DOHH2 (cell line): ENCODE measurements at regions not wholly inside any gene's neighbourhood (a gene's known extent, or its start where the extent isn't known, plus 50 kb on each side); places are given as distances from the start of the nearest gene placed in this dataset.

Source experiments
- H3F3A ChIP-seq: fragments of 200-600 bp; sonication (generic), shearing (Covaris generic); 2 replicates; pipeline ENCODE4 v1.6.0; 2016; ENCODE audit warnings: antibody characterized with exemption, mild to moderate bottlenecking; ENCODE audit not compliant: control insufficient read depth, insufficient read depth
- H3K27ac ChIP-seq: fragments of 200-600 bp; sonication (generic); 2 replicates; pipeline ENCODE4 v1.5.1; 2014; ENCODE audit warnings: low read depth, mild to moderate bottlenecking, low read length, moderate library complexity
- H3K27me3 ChIP-seq: fragments of 200-600 bp; sonication (generic); 2 replicates; pipeline ENCODE4 v1.6.1; 2014; ENCODE audit warnings: mild to moderate bottlenecking, low read length, mixed read lengths; ENCODE audit not compliant: control insufficient read depth
- H3K36me3 ChIP-seq: fragments of 200-600 bp; sonication (generic); 2 replicates; pipeline ENCODE4 v1.6.1; 2014; ENCODE audit warnings: mild to moderate bottlenecking, low read length, moderate library complexity, mixed read lengths; ENCODE audit not compliant: control insufficient read depth
- H3K4me1 ChIP-seq: fragments of 200-600 bp; sonication (generic); 2 replicates; pipeline ENCODE4 v1.6.1; 2014; ENCODE audit warnings: mild to moderate bottlenecking, low read length, mixed read lengths; ENCODE audit not compliant: control insufficient read depth
- H3K4me2 ChIP-seq: fragments of 200-600 bp; sonication (generic); 2 replicates; pipeline ENCODE4 v1.6.0; 2014; ENCODE audit warnings: mild to moderate bottlenecking, low read length, moderate library complexity
- H3K4me3 ChIP-seq: fragments of 200-600 bp; sonication (generic); 2 replicates; pipeline ENCODE4 v1.5.1; 2014; ENCODE audit warnings: mild to moderate bottlenecking, low read length, mixed read lengths
- H3K79me2 ChIP-seq: fragments of 200-600 bp; sonication (generic); 2 replicates; pipeline ENCODE4 v1.6.1; 2014; ENCODE audit warnings: mild to moderate bottlenecking, low read length, mixed read lengths; ENCODE audit not compliant: control insufficient read depth
- H3K9me2 ChIP-seq: fragments of 200-600 bp; sonication (generic); replicated peaks from 2 replicates; pipeline ENCODE4 v1.6.1; 2014; ENCODE audit warnings: mild to moderate bottlenecking, low read length, mixed read lengths; ENCODE audit not compliant: control insufficient read depth
- H3K9me3 ChIP-seq: fragments of 200-600 bp; sonication (generic); 2 replicates; pipeline ENCODE4 v1.6.1; 2014; ENCODE audit warnings: antibody characterized with exemption, low read length, mixed read lengths; ENCODE audit not compliant: control insufficient read depth, insufficient read depth
- H4K20me1 ChIP-seq: fragments of 200-600 bp; sonication (generic); 2 replicates; pipeline ENCODE4 v1.6.0; 2014; ENCODE audit warnings: low read depth, mild to moderate bottlenecking, antibody characterized with exemption, low read length, moderate library complexity; ENCODE audit not compliant: control insufficient read depth, insufficient read depth
- CTCF ChIP-seq: fragments of 200-600 bp; sonication (generic); IDR thresholded peaks from one replicate; pipeline ENCODE4 v1.5.1; 2014; ENCODE audit warnings: antibody characterized with exemption, mild to moderate bottlenecking, low read depth, low read length; ENCODE audit not compliant: poor library complexity, severe bottlenecking
- EZH2phosphoT487 ChIP-seq: fragments of 200-600 bp; sonication (generic); IDR thresholded peaks from 2 replicates; pipeline ENCODE4 v1.6.1; 2017; ENCODE audit warnings: borderline replicate concordance, mild to moderate bottlenecking, antibody characterized with exemption, low read length, moderate library complexity, mixed read lengths

DNA sequence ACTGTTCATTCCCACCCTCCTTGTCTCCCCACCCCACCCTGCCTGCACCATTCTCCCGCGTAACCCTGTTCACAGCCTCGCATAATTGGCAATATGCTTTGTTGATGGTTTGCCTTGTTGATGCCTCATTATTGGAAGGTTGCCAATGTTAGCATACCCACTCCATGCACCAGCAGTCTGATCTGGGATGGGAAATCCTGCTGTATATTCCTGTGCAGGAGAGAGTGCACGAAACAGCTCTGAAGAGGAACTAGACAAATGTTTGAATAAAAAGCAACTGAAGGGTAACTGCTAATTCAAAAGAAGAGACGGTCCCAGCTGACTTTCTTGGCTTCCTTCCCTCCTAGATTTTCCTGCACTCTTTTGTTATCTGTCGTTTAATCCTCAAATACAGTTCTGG, 271.7 kb upstream of the TLE4 start:
- no peaks in the 10 kb centered on the region for H3K36me3 ChIP-seq
- H3K79me2 ChIP-seq: no peaks in the 10 kb centered on the region
- TF ChIP-seq EZH2phosphoT487: no peak
- no peak for TF ChIP-seq CTCF
- no peaks in the 10 kb centered on the region for H3K9me3 ChIP-seq
- no peak overlapping the region for H3K27ac ChIP-seq
- H3K9me2 ChIP-seq: no peaks in the 10 kb centered on the region
- H3K4me1 ChIP-seq: peaks cover 16% of the 10 kb centered on the region
- no peaks in the 10 kb centered on the region for H3F3A ChIP-seq
- no peaks in the 10 kb centered on the region for H4K20me1 ChIP-seq
- H3K27me3 ChIP-seq: no peaks in the 10 kb centered on the region
- no peak overlapping the region for H3K4me2 ChIP-seq
- no peak overlapping the region for H3K4me3 ChIP-seq

GRCh38 chr9:79301085-79301484, 270.7 kb upstream of the TLE4 start:
- Histone ChIP-seq H3K36me3 (no peaks in the 10 kb centered on the region), H3K4me2 (no peak overlapping the region), H3K4me3 (no peak overlapping the region), H3K27ac (no peak overlapping the region), H3K9me3 (no peaks in the 10 kb centered on the region), H3K79me2 (no peaks in the 10 kb centered on the region), H4K20me1 (no peaks in the 10 kb centered on the region), H3K4me1 (peaks cover 16% of the 10 kb centered on the region), H3K9me2 (no peaks in the 10 kb centered on the region), H3K27me3 (no peaks in the 10 kb centered on the region), H3F3A (no peaks in the 10 kb centered on the region)
- TF ChIP-seq CTCF (no peak), EZH2phosphoT487 (no peak)

DNA sequence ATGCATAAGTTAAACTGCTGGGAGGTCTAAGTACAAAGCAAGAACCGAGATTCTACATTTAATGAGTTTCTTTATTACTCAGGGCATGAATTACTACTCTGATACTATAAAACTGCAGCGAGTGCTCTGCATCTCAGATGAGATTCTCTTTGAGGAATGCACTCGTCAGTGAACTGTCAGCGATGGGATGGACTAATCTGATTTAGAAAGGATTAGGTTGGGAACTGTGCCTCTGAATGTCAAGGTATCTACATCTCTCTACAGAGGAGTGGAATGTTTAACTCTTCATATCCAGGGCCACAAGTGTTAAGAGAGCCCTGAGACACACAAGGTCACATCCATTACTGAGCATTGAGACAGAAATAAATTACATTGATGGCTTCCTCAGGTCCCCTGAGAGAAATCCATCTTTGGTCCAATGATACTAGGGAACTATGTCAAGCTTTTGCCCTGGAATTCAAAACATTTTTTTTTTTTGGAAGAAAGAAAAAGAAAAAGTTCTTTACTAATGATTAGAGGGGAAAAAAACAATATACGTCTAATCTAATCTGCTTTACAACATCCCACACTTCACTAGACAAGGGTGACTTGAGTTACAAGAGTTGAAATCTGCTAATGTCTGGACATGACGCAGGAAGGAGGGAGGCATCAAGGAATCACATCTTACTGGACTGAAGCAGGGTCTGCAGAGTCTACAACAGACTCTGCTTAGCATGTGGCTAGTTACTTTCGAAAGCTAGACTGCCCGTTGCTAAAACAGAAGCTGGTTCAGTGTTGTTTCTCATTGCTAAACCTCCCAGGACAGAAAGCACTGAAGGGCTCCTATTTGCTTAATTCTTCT, 270.0 kb upstream of the TLE4 start:
- no peaks in the 10 kb centered on the region for H3K79me2 ChIP-seq
- H3K9me3 ChIP-seq: no peaks in the 10 kb centered on the region
- no peaks in the 10 kb centered on the region for H3K36me3 ChIP-seq
- no peaks in the 10 kb centered on the region for H4K20me1 ChIP-seq
- H3K27me3 ChIP-seq: no peaks in the 10 kb centered on the region
- H3K9me2 ChIP-seq: no peaks in the 10 kb centered on the region; the same call in 1 of the 2 replicates
- H3K4me1 ChIP-seq: peaks cover 16% of the 10 kb centered on the region
- H3F3A ChIP-seq: no peaks in the 10 kb centered on the region
- TF ChIP-seq CTCF (no peak), EZH2phosphoT487 (no peak)
- H3K4me2 ChIP-seq: no peak overlapping the region
- H3K4me3 ChIP-seq: no peak overlapping the region
- no peak overlapping the region for H3K27ac ChIP-seq
